ENCODE measurements at regions not wholly inside any gene's neighbourhood (a gene's known extent, or its start where the extent isn't known, plus 50 kb on each side); places are given as distances from the start of the nearest gene placed in this dataset.
"Not testable (repeated sequence)": the region's sequence is repeated elsewhere in the genome, so short reads cannot be mapped to it uniquely, and the experiment has no call there.

DNA sequence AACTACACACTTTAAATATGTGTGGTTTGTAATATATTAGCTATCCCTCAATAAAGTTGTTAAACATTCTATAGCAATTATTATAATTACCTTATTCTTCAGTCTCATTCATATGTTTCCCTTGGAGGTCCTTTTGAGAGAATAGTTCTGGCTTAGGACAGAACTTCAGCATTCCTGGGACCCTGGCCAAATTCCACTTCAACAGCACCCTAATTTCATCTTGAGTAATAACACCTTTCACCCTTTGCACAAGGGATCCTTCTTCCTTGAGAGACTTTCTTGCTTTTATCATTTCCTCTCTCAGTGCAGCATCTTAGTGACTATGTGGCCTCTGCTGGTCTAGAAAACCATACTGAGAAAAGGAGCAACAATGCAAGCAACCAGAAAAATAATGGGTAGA is 255.9 kb downstream of the C11orf87 start:
- no peak for DNase-seq (ENCODE audit: low spot score)

DNA sequence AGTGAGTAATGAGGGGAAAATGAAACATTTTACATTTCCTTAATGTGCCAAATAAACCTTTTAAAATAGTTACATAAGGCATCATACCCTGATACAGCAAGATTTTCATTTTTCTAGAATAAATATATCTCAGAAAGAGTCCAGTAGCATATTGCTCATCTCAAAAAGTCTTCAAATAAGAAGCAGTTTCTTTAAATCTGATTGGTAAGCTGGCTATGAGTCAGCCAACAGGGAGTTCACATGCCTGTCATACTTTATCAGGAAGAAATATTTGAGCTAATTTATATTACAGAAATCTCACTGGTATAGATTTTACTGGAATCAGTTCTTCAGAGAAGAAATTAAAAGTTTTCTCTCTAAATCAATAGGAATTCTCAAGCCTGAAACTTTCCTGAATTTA is 258.1 kb downstream of the C11orf87 start:
- DNase-seq (ENCODE audit: low spot score) = no peak

- not testable (repeated sequence) for DNase-seq (ENCODE audit: low spot score)
These were observed 260.8 kb downstream of the C11orf87 start for GRCh38 chr11:109682788-109683187.

- no peak for DNase-seq (ENCODE audit: low spot score)
These were observed 273.7 kb downstream of the C11orf87 start for GRCh38 chr11:109695696-109696095.

GRCh38 chr11:109696191-109696897 is 274.4 kb downstream of the C11orf87 start:
- DNase-seq (ENCODE audit: low spot score) = no peak

DNA sequence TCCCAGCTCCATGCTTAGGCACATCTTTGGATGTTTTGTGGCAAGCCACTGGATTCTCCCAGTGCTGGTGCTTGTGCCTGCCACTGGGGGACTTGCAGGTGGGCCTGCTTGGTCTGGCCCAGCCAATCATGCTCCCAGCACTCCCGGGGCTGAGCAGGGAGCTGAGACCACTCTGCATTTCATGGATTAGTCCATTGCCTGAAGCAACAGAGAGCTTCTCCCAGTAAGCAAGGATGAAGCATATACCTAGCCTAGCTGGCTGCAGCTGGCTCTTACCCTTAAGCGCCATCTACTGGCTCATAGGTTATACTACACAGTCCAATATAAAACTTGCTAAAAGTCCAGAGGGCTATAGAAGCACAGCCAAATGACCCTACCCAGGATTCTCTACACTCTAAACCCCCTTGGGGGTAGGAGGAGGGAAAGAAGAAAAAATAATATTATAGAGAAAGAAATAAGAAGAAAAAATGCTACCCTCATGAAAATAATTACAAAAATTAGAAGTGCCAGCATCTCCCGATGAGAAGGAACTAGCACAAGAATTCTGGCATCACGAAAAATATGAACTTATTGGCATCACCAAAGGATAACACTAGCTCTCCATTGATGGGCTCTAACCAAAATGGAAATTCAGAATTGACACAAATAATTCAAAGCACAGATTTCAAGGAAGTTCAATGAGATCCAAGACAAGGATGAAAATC is 275.3 kb downstream of the C11orf87 start:
- no peak for DNase-seq (ENCODE audit: low spot score)

DNA sequence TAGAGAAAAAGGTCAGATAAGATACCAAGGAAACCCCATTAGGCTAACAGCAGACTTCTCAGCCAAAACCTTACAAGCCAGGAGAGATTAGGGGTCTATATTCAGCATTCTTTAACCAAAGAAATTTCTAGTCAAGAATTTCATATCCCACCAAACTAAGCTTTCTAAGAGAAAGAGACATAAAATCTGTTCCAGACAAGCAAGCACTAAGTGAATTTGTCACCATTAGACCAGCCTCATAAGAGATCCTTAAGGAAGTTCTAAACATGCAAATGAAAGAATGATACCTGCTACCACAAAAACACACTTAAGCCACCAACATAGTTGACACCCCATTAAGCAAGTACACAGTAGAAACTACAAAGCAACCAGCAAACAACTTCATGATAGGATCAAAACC is 276.2 kb downstream of the C11orf87 start:
- no peak for DNase-seq (ENCODE audit: low spot score)

DNA sequence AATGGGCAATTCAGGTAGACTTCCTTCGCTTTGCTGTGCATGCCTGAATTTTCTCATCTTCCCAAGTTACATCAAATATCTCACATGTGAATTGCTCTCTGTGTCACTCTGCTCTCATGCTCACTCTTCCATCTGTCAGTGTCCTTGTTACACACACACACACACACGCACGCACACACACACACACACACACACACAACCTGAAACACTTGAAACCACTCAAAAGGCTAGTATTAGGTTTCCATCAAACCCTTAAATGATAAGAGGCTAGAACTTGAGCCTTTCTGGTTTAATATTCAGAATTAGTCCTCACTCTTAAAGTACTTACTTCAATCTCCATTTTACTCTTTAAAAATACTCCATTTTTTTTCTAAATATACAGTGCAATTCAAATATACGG is 282.4 kb downstream of the C11orf87 start:
- no peak for DNase-seq (ENCODE audit: low spot score)

GRCh38 chr11:109706945-109707344 is 285.0 kb downstream of the C11orf87 start:
- no peak for DNase-seq (ENCODE audit: low spot score)

GRCh38 chr11:109707411-109707810 is 285.4 kb downstream of the C11orf87 start:
- no peak for DNase-seq (ENCODE audit: low spot score)

DNA sequence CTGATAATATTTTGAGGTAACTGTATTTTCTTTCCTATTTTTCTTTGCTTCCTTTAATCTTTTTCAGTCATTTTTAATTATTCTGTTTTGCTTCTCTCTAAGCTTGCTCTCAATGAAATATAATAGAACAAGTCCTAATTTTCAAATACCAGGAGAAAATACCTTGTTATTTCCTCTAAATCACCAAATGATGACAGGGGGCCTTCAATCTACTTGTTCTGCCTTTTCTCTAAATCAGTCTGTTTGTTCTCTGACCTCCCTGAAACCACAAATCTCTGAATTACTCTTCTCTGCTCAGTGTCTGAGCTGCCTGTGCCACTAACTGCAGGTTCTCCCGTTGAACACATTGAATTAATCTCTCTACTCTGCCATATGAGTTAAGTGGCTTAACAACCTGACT is 286.2 kb downstream of the C11orf87 start:
- no peak for DNase-seq (ENCODE audit: low spot score)

DNA sequence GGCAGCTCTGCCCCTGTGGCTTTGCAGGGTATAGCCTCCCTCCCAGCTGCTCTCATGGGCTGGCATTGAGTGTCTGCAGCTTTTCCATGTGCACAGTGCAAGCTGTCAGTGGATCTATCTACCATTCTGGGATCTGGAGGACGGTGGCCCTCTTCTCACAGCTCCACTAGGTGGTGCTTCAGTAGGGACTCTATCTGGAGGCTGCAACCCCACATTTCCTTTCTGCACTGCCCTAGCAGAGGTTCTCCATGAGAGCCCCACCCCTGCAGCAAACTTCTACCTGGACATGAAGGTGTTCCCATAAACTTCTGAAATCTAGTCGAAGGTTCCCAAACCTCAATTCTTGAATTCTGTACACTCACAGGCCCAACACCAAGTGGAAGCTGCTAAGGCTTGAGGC is 292.5 kb downstream of the C11orf87 start:
- not testable (repeated sequence) for DNase-seq (ENCODE audit: low spot score)

- DNase-seq (ENCODE audit: low spot score) = not testable (repeated sequence)
These were observed 293.4 kb downstream of the C11orf87 start for GRCh38 chr11:109715424-109715823.

DNA sequence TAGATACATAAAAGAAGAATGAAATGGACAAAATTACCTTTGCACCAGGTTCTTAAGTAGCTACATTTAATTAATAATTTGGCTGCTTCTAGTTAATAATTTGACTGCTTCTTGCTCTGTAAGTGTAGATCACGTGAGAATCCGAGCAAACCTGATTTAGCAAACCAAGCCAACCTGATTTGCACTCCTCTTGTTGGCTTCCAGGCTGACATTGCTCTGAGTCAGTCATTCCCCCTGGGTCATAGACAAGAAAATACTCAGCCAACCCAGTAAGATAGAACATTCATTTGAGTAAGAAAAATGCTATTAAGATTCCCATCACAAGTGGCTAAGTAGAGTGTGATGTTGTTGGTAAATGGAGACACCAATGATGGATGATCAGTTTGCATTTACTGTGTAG is 304.1 kb downstream of the C11orf87 start:
- DNase-seq (ENCODE audit: low spot score) = no peak

GRCh38 chr11:109728056-109728455 is 306.1 kb downstream of the C11orf87 start:
- no peak for DNase-seq (ENCODE audit: low spot score)

- DNase-seq (ENCODE audit: low spot score) = no peak
These were observed 307.8 kb downstream of the C11orf87 start for GRCh38 chr11:109729761-109730160.

DNA sequence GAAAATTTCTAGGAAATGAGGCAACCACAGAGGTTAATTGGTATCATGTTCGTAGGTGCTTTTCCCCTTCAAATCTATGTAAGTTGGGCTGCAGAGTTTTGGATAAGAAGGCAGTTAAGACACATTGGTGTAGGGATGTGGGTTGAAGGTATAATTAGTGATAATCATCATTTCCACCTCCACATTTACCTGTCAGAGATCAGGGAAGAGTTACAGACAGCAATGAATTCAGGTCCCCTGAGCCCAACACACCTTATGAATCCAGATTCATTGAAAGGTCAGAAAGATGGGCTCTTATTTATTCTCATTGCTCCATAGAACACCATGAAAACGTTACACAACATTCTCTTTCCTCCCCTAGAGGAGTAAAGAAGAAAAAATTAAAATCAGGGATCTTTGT is 308.7 kb downstream of the C11orf87 start:
- no peak for DNase-seq (ENCODE audit: low spot score)

- DNase-seq (ENCODE audit: low spot score) = no peak
These were observed 309.5 kb downstream of the C11orf87 start for GRCh38 chr11:109731451-109731850.

- DNase-seq (ENCODE audit: low spot score) = no peak
These were observed 311.3 kb downstream of the C11orf87 start for GRCh38 chr11:109733245-109733644.

DNA sequence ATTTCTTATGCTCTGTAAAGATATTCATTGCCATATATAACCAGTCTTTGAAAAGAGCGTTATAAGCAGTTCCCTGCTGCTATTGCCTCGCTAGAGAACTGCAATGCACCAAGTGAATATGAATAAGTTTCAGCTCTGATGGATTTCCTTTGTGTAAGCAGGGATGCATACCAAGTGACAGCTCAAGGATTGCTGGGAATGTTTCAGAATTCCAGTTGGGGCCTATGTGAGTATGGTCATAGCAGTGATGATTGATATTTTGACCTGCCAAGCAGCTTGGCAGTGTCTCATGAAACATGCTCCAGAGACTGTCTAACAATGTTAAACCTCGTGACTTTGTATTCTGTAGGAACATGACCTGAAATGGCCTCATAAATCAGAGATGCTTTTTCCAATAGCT is 312.6 kb downstream of the C11orf87 start:
- no peak for DNase-seq (ENCODE audit: low spot score)

DNA sequence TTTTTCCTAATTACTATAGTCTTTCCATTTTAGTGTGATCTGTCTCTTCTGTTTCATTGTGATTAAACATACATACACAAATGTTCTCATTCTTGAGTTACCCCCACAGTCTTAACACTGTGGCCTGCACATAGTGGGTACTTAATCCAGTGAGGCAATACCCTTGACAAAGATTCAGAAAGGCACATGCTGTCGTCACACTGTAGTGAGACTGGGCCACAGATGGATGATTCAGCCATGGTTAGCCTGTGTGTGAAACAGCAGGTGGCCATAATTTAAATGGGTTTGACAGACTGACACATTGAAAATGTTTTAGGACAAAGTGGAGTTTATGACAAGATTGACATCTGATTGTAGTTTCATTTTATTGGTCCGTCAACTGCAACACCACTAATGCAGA is 313.1 kb downstream of the C11orf87 start:
- DNase-seq (ENCODE audit: low spot score) = no peak

GRCh38 chr11:109739379-109739778 is 317.4 kb downstream of the C11orf87 start:
- no peak for DNase-seq (ENCODE audit: low spot score)

DNA sequence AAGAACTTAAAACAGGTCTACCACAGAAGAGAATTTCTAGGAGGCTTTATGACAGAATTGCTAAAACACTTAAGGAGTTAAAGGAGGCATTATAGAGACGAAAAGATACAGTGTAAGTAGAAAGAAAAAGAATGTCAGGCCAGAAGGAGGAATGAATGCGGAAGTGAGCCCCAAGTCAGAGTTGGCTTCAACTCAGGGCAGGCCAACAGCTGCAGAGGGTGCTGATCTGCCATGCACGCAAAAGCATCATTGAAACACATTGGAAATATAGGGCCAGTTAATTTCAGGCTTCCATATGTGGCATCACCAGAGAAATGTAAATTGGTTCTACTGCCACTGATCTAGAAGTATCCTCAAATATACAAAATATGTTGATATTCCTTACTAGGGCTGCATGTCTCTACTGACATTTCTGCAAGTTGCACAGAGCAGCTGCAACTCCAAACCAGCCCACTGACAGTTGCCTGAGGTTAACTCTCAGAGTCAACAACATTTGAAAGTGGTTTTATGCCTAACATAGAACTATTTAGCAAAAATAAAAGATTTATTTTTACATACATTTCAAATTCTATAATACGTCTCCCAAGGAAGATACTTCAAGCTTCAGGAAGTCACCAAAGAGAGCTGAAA is 324.1 kb downstream of the C11orf87 start:
- DNase-seq (ENCODE audit: low spot score) = no peak
